ENCODE measurements at regions not wholly inside any gene's neighbourhood (a gene's known extent, or its start where the extent isn't known, plus 50 kb on each side); places are given as distances from the start of the nearest gene placed in this dataset.

DNA sequence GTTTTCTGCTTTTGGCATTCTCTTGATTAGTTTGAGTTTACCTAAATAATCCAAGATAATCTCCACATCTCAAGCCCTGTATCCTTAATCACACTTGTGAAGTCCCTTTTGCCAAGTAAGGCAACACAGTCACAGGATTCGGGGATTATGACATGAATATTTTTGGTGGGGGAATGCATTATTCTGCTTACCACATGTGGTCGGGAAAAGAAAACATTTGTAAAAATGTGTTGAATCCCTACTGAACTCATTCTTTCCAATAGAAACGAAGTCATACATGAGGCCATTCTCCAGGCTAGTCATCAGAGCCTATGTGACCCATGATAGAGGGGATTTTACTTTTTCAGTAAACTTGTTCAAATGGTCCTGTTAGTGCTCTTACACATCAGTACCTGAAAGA lies 58.5 kb upstream of the PRICKLE1 start:
- Histone ChIP-seq H3K4me1 (ENCODE audit: insufficient read depth, low read length, poor library complexity, severe bottlenecking) (no peaks in the 10 kb centered on the region), H3K4me3 (ENCODE audit: low read length, poor library complexity, severe bottlenecking) (no peak overlapping the region), H3K9me2 (replicated peaks; ENCODE audit: low read depth, low read length) (no peaks in the 10 kb centered on the region), H3K27me3 (ENCODE audit: insufficient read depth, low read length, poor library complexity, severe bottlenecking) (no peaks in the 10 kb centered on the region), H3K36me3 (ENCODE audit: insufficient read depth, low read length) (no peaks in the 10 kb centered on the region), H2AFZ (ENCODE audit: low read length) (no peak overlapping the region), H3F3A (ENCODE audit: low read depth) (no peaks in the 10 kb centered on the region), H3K4me2 (ENCODE audit: low read depth, low read length, poor library complexity, severe bottlenecking) (no peak overlapping the region), H4K20me1 (ENCODE audit: insufficient read depth, low read length, poor library complexity, severe bottlenecking) (no peaks in the 10 kb centered on the region), H3K9ac (ENCODE audit: low read depth, low read length, poor library complexity, severe bottlenecking) (no peak overlapping the region), H3K9me3 (ENCODE audit: insufficient read depth, low read depth, low read length) (no peaks in the 10 kb centered on the region), H3K79me2 (ENCODE audit: insufficient read depth, low read length) (no peaks in the 10 kb centered on the region)
- TF ChIP-seq EZH2phosphoT487 (IDR thresholded peaks at IDR 0.05; ENCODE audit: borderline replicate concordance): no peak
- TF ChIP-seq, protein P1, sequence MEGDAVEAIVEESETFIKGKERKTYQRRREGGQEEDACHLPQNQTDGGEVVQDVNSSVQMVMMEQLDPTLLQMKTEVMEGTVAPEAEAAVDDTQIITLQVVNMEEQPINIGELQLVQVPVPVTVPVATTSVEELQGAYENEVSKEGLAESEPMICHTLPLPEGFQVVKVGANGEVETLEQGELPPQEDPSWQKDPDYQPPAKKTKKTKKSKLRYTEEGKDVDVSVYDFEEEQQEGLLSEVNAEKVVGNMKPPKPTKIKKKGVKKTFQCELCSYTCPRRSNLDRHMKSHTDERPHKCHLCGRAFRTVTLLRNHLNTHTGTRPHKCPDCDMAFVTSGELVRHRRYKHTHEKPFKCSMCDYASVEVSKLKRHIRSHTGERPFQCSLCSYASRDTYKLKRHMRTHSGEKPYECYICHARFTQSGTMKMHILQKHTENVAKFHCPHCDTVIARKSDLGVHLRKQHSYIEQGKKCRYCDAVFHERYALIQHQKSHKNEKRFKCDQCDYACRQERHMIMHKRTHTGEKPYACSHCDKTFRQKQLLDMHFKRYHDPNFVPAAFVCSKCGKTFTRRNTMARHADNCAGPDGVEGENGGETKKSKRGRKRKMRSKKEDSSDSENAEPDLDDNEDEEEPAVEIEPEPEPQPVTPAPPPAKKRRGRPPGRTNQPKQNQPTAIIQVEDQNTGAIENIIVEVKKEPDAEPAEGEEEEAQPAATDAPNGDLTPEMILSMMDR (conservative IDR thresholded peaks at IDR 0.05; ENCODE audit: low read length): no peak

GRCh38 chr12:42643881-42644579 lies 54.5 kb upstream of the PRICKLE1 start:
- H3K4me1 ChIP-seq (ENCODE audit: insufficient read depth, low read length, poor library complexity, severe bottlenecking): no peaks in the 10 kb centered on the region
- no peaks in the 10 kb centered on the region for H3K79me2 ChIP-seq (ENCODE audit: insufficient read depth, low read length)
- H3K9ac ChIP-seq (ENCODE audit: low read depth, low read length, poor library complexity, severe bottlenecking): no peak overlapping the region
- no peaks in the 10 kb centered on the region for H3K27me3 ChIP-seq (ENCODE audit: insufficient read depth, low read length, poor library complexity, severe bottlenecking)
- H3K9me3 ChIP-seq (ENCODE audit: insufficient read depth, low read depth, low read length): no peaks in the 10 kb centered on the region
- H3K4me2 ChIP-seq (ENCODE audit: low read depth, low read length, poor library complexity, severe bottlenecking): no peak overlapping the region
- no peaks in the 10 kb centered on the region for H3F3A ChIP-seq (ENCODE audit: low read depth)
- H3K36me3 ChIP-seq (ENCODE audit: insufficient read depth, low read length): no peaks in the 10 kb centered on the region
- TF ChIP-seq EZH2phosphoT487 (IDR thresholded peaks at IDR 0.05; ENCODE audit: borderline replicate concordance): no peak
- TF ChIP-seq, protein P1 (conservative IDR thresholded peaks at IDR 0.05; ENCODE audit: low read length): no peak
- no peak overlapping the region for H3K4me3 ChIP-seq (ENCODE audit: low read length, poor library complexity, severe bottlenecking)
- no peaks in the 10 kb centered on the region for H3K9me2 ChIP-seq (replicated peaks; ENCODE audit: low read depth, low read length)
- H2AFZ ChIP-seq (ENCODE audit: low read length): no peak overlapping the region
- H4K20me1 ChIP-seq (ENCODE audit: insufficient read depth, low read length, poor library complexity, severe bottlenecking): no peaks in the 10 kb centered on the region

DNA sequence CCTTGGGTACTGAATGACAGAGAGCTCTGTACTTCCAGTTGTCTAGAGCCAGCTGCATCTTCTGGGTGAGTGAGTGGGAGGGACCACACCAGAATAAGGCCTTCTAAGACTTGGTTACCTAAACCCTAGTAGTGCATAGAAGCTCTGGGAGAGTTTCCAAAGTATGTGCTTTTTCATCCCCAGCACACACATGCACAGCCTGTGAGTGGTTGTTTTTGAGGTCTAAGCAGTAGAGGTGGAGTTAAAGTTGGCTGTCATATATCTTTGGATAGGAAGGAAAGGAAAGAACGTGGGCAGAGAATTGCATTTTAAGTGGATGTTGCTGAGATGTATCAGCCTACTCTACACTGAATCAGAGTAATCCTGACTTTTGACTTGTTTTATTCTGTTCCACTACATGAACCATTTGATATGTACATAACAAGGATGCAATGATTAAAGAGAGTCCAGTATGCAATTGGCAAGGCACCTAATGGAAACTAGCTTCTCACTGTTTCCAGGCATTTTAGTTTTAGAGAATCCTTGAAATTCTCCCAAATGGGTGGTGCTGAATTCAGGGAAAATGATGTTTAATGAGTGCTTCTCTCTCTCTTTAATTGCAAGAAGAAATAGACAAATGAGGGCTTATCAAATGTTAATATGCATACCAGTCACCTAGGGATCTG lies 51.8 kb upstream of the PRICKLE1 start:
- no peaks in the 10 kb centered on the region for H3K36me3 ChIP-seq (ENCODE audit: insufficient read depth, low read length)
- H2AFZ ChIP-seq (ENCODE audit: low read length): no peak overlapping the region
- H3K9ac ChIP-seq (ENCODE audit: low read depth, low read length, poor library complexity, severe bottlenecking): no peak overlapping the region
- no peaks in the 10 kb centered on the region for H3K79me2 ChIP-seq (ENCODE audit: insufficient read depth, low read length)
- no peak overlapping the region for H3K4me3 ChIP-seq (ENCODE audit: low read length, poor library complexity, severe bottlenecking)
- no peaks in the 10 kb centered on the region for H3F3A ChIP-seq (ENCODE audit: low read depth)
- no peaks in the 10 kb centered on the region for H3K27me3 ChIP-seq (ENCODE audit: insufficient read depth, low read length, poor library complexity, severe bottlenecking)
- no peaks in the 10 kb centered on the region for H3K4me1 ChIP-seq (ENCODE audit: insufficient read depth, low read length, poor library complexity, severe bottlenecking)
- H3K4me2 ChIP-seq (ENCODE audit: low read depth, low read length, poor library complexity, severe bottlenecking): no peak overlapping the region
- H3K9me2 ChIP-seq (replicated peaks; ENCODE audit: low read depth, low read length): no peaks in the 10 kb centered on the region
- H3K9me3 ChIP-seq (ENCODE audit: insufficient read depth, low read depth, low read length): no peaks in the 10 kb centered on the region
- TF ChIP-seq EZH2phosphoT487 (IDR thresholded peaks at IDR 0.05; ENCODE audit: borderline replicate concordance): no peak
- no peaks in the 10 kb centered on the region for H4K20me1 ChIP-seq (ENCODE audit: insufficient read depth, low read length, poor library complexity, severe bottlenecking)
